HCT116 (cell line): ENCODE measurements at regions not wholly inside any gene's neighbourhood (a gene's known extent, or its start where the extent isn't known, plus 50 kb on each side); places are given as distances from the start of the nearest gene placed in this dataset.

Source experiments
- EZH2phosphoT487 ChIP-seq: fragments of 200-600 bp; IDR thresholded peaks from 2 replicates; pipeline ENCODE4 v1.6.1; 2018; ENCODE audit warnings: antibody characterized with exemption, borderline replicate concordance
- POLR2A ChIP-seq: IDR thresholded peaks from 2 replicates; pipeline ENCODE4 v1.7.0; 2011; ENCODE audit warnings: borderline replicate concordance; ENCODE audit not compliant: insufficient read depth, insufficient read length; ENCODE audit errors: extremely low read depth
- RAD21 ChIP-seq: IDR thresholded peaks from 2 replicates; pipeline ENCODE4 v1.6.1; 2012; ENCODE audit warnings: low read depth, mild to moderate bottlenecking
- SRF ChIP-seq: IDR thresholded peaks from 2 replicates; pipeline ENCODE4 v1.6.1; 2012; ENCODE audit warnings: low read depth
- TF ChIP-seq, protein P1 (sequence below), 3 experiments: fragments of 200-600 bp in 1 of 3; sonication (generic) in 1 of 3; IDR thresholded peaks in 2 of 3; conservative IDR thresholded peaks in 1 of 3; 2 replicates each; pipeline ENCODE4 v1.5.1; 2012 to 2017; ENCODE audit warnings: low read depth in 2 of 3, low read length in 2 of 3, antibody characterized with exemption in 1 of 3, borderline replicate concordance in 1 of 3, control low read depth in 1 of 3, mild to moderate bottlenecking in 1 of 3, mixed read lengths in 1 of 3, mixed run types in 1 of 3, moderate library complexity in 1 of 3; ENCODE audit not compliant: insufficient read depth in 1 of 3

DNA sequence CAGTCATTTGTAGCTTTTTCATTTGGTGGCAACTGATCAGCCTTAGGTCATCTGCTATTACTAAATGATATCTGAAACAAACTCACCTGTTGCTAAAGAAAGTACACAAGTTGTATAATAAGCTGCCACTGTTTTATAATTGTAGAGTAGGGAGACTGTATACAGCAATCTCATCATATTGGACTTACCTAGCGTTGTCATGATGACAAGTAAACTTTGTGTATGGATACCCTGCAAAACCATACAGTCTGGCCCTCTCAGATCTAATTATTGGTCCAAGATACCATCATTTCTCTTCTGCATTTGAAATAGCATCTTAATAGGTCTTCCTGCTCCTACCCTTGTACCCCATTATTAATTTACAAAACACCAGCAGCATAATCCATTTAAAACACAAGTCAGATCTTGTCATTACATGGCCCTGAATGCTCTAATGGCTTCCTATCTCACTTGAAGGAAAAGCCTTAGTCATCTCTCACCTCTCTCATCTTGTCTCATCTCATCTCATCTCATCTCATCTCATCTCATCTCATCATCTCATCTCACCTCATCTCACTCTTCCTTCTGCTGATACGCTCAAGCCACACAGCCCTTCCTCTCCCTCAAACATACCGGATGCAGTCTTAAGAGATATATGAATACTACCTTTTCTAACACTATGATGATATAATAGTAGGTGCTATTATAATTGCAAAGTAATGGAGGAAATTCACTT lies 540.6 kb downstream of the MDFIC start:
- TF ChIP-seq, protein P1, sequence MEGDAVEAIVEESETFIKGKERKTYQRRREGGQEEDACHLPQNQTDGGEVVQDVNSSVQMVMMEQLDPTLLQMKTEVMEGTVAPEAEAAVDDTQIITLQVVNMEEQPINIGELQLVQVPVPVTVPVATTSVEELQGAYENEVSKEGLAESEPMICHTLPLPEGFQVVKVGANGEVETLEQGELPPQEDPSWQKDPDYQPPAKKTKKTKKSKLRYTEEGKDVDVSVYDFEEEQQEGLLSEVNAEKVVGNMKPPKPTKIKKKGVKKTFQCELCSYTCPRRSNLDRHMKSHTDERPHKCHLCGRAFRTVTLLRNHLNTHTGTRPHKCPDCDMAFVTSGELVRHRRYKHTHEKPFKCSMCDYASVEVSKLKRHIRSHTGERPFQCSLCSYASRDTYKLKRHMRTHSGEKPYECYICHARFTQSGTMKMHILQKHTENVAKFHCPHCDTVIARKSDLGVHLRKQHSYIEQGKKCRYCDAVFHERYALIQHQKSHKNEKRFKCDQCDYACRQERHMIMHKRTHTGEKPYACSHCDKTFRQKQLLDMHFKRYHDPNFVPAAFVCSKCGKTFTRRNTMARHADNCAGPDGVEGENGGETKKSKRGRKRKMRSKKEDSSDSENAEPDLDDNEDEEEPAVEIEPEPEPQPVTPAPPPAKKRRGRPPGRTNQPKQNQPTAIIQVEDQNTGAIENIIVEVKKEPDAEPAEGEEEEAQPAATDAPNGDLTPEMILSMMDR (IDR thresholded peaks at IDR 0.05 in 2 of 3, conservative IDR thresholded peaks at IDR 0.05 in 1 of 3; ENCODE audit: borderline replicate concordance in 1 of 3, insufficient read depth in 1 of 3, low read depth in 2 of 3, low read length in 2 of 3), result no peak
- TF ChIP-seq SRF (no peak), RAD21 (no peak), POLR2A (no peak), EZH2phosphoT487 (no peak)
